Glomerular endothelial cell (primary cell): ENCODE measurements at regions not wholly inside any gene's neighbourhood (a gene's known extent, or its start where the extent isn't known, plus 50 kb on each side); places are given as distances from the start of the nearest gene placed in this dataset.
"Not testable (repeated sequence)": the region's sequence is repeated elsewhere in the genome, so short reads cannot be mapped to it uniquely, and the experiment has no call there.

Experiments used
- DNase-seq: peaks from one replicate; pipeline ENCODE4 v3.0.0-alpha.2; 2011; ENCODE audit warnings: low read depth, low spot score; ENCODE audit errors: extremely low read depth

GRCh38 chr1:149157409-149157808 lies 54.1 kb upstream of the NBPF9 start:
- not testable (repeated sequence) for DNase-seq

- not testable (repeated sequence) for DNase-seq
Observed at GRCh38 chr1:149158308-149158707, 55.0 kb upstream of the NBPF9 start.

- not testable (repeated sequence) for DNase-seq
Observed at GRCh38 chr1:149163063-149163444, 59.7 kb upstream of the NBPF9 start.

GRCh38 chr1:149174765-149175164 lies 71.4 kb upstream of the NBPF9 start:
- DNase-seq, result not testable (repeated sequence)

GRCh38 chr1:149175812-149176211 lies 72.5 kb upstream of the NBPF9 start:
- DNase-seq, result not testable (repeated sequence)

GRCh38 chr1:149176453-149177316 lies 73.3 kb upstream of the NBPF9 start:
- DNase-seq, result not testable (repeated sequence)

- not testable (repeated sequence) for DNase-seq
Observed at GRCh38 chr1:149190742-149191141, 87.4 kb upstream of the NBPF9 start.

- not testable (repeated sequence) for DNase-seq
Observed at GRCh38 chr1:149196651-149197050, 93.3 kb upstream of the NBPF9 start.

- peak; percentile 20 for DNase-seq
Observed at GRCh38 chr1:149200567-149200966, 97.2 kb upstream of the NBPF9 start.

GRCh38 chr1:149202283-149202682 lies 98.9 kb upstream of the NBPF9 start:
- DNase-seq, result not testable (repeated sequence)

- not testable (repeated sequence) for DNase-seq
Observed at GRCh38 chr1:149204396-149204795, 101.0 kb upstream of the NBPF9 start.

GRCh38 chr1:149208836-149209235 lies 105.5 kb upstream of the NBPF9 start:
- not testable (repeated sequence) for DNase-seq

- not testable (repeated sequence) for DNase-seq
Observed at GRCh38 chr1:149211757-149212420, 108.5 kb upstream of the NBPF9 start.

GRCh38 chr1:149212946-149213345 lies 109.6 kb upstream of the NBPF9 start:
- not testable (repeated sequence) for DNase-seq

- DNase-seq, result not testable (repeated sequence)
Observed at GRCh38 chr1:149213673-149214072, 110.3 kb upstream of the NBPF9 start.

GRCh38 chr1:149218080-149218988 lies 115.0 kb upstream of the NBPF9 start:
- DNase-seq, result not testable (repeated sequence)

GRCh38 chr1:149219539-149219938 lies 116.2 kb upstream of the NBPF9 start:
- DNase-seq, result not testable (repeated sequence)

- DNase-seq, result not testable (repeated sequence)
Observed at GRCh38 chr1:149220463-149221074, 117.2 kb upstream of the NBPF9 start.

GRCh38 chr1:149227933-149228665 lies 124.7 kb upstream of the NBPF9 start:
- not testable (repeated sequence) for DNase-seq
